ENCODE measurements at regions not wholly inside any gene's neighbourhood (a gene's known extent, or its start where the extent isn't known, plus 50 kb on each side); places are given as distances from the start of the nearest gene placed in this dataset.
A peak's percentile ranks its signal among the peaks of the same experiment; 100 is the strongest.

DNA sequence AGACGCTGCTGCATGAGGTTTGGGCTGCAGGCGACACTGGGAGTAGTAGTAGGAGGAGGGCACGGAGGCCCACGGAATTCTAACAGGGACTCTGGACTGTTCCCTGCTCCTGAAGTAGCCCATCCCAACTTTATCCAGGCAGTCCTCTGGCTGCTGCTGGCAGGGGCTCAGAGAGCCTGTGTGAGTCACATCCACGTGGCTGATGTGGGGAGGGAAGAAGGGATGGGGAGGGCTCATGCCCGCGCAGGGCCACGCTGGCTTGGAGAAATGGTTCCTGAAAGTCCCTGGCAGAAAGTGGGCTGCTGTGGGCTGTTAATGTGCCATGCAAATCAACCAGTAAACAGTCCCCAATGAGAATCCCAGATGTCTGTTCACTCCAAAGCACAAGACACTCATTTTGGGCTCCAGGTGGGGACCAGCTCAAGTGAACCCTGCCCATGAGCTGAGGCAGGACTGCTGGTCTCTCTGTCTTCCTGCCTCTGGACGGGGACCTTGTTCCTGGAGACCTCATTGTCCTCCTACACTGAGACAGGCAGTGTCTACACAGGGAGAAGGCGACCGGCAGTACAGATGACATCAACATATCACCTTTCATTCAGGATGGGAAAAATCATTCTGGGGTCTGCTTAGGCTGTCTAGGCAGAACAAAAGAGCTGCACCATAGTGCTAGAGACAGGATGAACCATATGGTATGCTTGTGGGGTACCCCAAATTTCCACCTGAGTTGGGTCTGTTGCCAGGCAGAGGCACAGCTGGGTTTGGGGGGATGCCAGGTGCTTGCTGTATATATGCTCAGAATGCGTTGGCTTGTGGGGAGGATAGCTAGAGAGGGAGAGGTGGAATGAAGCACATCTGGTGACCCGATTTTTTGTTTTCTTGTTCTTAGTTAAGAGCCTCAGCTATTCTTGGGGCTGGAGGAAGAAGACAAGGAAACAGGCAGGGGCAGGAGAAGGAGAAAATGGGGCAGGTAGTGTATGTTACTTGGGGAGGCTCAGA lies 57.9 kb upstream of the FMOD start:
- TF ChIP-seq POLR2A (IDR thresholded peaks at IDR 0.05) = no peak
- TF ChIP-seq, protein P1, sequence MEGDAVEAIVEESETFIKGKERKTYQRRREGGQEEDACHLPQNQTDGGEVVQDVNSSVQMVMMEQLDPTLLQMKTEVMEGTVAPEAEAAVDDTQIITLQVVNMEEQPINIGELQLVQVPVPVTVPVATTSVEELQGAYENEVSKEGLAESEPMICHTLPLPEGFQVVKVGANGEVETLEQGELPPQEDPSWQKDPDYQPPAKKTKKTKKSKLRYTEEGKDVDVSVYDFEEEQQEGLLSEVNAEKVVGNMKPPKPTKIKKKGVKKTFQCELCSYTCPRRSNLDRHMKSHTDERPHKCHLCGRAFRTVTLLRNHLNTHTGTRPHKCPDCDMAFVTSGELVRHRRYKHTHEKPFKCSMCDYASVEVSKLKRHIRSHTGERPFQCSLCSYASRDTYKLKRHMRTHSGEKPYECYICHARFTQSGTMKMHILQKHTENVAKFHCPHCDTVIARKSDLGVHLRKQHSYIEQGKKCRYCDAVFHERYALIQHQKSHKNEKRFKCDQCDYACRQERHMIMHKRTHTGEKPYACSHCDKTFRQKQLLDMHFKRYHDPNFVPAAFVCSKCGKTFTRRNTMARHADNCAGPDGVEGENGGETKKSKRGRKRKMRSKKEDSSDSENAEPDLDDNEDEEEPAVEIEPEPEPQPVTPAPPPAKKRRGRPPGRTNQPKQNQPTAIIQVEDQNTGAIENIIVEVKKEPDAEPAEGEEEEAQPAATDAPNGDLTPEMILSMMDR (IDR thresholded peaks at IDR 0.05) = no peak
- peak; percentile 85 to 87 for TF ChIP-seq POLR2AphosphoS5 (IDR thresholded peaks at IDR 0.05; ENCODE audit: insufficient read depth in 1 of 2, low read depth in 1 of 2)

All from vagina (tissue), 2 donors.